ENCODE measurements at regions not wholly inside any gene's neighbourhood (a gene's known extent, or its start where the extent isn't known, plus 50 kb on each side); places are given as distances from the start of the nearest gene placed in this dataset.
A peak's percentile ranks its signal among the peaks of the same experiment; 100 is the strongest.

DNA sequence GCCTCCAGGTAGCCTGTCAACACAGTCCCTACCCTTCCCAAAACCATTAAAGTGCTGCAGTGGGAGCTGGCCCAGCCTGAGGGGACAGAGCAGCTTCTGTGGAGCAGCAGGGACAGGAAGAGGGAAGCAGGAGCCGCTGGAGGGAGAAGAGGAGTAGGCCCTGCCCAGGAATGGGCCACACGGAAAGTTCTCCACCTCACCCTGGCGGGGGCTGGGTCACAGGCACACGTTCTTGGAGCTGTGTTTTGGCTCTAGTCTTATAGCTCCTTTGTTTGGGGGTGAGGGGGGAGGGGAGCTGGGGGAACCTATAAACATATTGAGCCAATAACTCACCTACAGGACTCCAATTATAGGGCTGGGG, 508.6 kb downstream of the SHQ1 start:
- DNase-seq, result no peak

DNA sequence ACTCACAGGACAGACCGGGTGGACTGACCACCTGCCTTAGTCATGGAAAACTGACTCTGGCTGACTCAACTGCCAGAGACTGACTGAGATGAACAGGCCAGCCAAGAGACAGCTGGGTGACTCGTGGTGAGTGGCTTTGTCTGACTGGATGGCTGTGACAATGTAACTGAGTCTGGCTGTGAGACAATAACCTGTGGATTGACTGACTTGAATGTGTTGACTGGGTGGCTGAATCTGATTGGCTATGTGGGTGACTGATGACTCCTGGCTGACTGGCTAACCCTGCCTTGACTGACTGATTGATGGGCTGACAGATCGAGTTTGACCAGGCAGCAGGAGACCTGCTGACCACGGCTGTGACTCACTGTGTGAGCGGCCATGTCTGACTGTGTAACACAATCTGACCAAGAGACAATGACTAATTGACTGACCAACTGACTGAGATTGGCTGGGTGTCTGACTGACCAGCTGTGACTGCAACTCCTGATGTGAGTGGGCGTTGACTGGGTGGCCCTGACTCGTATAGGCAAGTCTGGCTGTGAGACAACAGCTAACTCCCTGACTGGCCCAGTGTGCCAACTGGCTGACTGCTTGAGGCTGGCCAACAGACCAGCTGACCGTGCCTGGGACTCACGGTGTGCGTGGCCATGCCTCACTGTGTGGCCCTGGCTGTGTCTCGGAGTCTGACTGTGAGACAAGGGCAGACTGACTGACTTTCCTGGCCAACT, 509.1 kb downstream of the SHQ1 start:
- DNase-seq, result peak; percentile 75

DNA sequence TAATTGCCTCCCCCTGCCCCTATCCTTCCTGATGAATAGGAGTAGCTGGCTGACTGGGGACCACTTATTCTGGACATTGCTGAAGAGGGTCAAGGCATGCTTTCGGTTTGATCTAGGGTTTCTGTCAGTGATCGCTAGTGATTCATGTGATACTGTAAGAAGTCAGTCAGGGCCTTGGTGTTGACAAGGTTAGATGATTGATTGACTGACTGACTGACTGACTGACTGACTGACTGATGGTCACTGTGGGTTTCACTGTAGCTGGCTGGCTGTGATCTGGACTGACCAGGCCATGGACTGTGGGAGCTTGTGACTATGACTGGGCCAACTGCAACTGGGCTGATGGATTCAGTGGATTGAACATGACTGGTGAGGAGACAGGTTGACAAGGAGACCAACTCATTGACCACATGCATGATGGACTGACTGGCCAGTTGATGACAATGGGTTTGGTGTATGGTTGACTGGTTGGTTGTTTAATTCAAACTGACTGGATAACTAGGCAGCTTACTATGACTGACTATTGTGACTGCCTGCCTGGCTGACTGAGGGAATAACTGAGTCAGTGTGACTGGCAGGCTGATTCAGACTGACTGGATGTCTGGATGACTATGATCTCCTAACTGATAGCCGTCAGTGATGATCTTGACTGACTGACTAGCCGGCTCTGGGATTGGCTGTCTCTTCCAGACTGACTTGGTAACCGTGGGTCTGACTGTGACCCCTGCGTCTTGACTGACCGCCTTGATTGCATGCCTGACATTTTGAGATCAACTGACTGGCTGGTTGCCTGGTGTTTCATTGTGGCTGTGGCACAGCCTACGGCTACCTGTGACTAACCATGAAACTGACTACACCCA, 509.9 kb downstream of the SHQ1 start:
- peak; percentile 35 for DNase-seq

DNA sequence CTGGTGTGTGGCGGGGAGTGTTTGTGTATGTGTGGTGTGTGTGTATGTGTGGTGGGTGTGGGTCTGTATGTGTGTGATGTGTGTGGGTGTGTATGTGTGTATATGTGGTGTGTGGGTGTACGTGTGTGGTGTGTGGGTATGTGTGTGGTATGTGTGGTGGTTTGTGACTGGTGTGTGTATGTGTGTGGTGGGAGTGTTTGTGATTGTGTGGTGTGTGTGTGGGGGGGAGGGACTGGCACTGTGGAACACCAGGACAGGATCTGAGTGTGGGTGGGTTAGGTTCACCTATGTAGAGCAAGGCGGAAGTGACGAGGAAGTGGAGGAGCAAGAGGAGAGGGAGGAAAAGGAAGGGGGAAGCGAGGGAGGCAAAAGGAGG, 510.8 kb downstream of the SHQ1 start:
- DNase-seq, result no peak

DNA sequence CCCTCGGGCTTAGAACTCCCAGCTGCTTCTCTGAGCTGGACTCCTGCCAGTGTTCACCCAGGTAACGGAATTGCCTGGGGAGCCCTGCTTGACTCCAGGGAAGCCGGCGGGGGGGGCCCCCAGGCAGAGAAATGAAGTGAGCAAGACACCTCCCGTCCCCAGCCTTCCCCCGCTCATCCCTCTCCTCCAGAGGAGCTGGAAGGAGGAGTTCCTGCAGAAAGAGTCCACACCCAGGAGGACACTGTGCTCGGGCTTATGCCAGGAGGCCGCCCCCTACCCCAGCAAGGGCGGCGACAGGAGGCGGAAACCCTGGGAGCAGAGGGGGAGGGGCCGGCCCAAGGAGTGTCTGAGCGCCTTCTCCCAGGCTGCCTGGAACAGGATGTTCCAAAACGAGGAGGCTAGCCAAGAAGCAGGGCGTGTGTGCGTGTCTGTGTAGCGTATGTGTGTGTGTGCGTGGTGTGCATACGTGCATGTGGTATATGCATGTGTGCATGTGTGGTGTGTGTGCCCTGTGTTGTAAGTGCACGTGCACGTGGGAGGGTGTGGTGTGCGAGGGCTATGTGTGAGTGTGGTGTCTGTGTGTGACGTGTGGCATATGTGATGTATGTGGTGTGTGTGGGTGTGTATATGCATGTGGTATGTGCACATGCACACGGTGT, 511.3 kb downstream of the SHQ1 start:
- no peak for DNase-seq

DNA sequence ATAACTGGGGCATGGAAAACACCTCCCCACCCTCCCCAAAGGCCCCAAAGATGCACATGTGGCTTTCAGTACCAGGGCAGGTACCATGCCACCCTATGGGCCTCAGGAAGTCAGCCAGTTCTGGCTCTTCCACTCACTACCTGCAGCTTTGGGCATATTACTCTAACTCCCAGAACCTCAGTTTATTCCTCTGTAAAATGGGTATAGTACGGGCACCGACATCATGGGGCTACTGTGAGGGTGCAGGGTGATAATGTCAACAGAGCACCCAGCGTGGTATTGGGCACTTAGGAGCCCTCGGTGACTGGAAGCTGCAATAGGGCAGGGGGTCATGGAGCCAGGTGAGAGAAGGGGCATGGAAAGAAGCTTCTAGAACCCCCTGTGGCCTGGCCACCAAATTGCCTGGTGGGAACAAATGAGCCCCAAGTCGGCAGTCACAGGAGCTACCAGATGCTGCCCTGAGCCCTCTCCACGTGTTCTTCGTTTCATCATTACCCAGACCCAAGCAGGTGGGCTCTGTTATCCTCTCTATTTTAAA, 512.1 kb downstream of the SHQ1 start:
- no peak for DNase-seq

DNA sequence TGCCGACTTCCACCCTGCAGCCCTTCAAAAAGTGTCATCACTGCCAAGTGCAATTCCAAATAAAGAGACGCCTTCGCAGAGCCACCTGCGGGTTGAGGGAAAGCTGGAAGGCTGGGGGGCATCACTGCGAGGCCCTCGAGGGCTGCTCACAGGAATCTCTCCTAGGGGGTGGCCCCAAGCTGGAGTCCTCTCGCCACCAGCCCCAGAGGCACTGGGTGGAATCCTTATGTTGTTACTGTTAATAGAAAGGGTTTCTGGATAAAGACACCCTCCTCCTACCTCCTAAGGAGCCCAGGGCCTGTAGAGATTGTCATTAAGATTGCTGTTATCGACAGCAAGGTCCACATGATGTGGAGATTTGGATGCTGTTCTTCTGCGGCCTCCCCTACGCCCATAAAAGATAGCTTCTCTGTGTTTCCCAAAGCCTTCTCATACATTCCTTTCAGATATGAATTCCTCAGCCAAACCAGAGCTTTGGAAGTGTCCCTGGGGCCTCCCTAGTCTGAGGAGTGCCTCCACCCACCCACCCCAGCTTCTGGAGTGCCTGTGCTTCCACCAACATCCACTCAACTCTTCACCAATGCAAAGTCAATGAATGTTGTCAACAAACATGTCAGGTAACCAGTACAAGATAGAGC, 512.7 kb downstream of the SHQ1 start:
- DNase-seq, result no peak

DNA sequence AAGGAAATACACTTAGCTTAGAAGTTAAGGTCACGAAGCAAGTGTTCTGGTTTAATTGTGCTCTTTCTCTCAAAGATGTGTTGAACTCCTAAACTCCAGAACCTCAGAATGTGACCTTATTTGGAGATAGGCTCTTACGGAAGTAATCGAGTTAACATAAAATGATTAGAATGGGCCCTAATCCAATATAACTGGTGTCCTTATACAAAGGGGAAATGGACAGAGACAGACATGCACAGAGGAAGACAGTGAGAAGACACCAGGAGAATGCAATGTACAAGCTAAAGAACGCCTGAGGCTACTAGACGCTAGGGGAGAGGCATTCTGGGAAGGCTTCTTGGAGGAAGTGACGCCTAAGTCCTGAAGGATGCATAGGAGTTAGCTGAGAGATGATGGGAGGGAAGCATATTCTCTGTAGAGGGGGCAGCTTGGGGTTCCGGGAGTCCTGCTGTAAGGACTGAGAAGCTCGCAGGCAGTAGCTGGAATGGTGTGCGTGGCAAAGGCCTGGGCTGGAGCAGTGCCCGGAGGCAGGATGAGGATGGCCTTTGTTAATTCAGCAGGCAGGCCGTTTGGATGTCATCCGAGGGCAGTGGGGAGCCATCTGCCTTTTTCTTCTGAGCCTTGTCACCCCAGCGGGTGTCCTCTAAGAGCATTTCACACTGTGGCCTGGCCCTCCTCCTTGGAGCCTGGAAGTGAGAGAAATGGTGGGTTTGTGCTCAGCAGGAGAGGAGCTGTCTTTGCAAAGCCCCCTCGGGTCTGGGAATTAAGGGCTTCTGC, 513.4 kb downstream of the SHQ1 start:
- no peak for DNase-seq

DNA sequence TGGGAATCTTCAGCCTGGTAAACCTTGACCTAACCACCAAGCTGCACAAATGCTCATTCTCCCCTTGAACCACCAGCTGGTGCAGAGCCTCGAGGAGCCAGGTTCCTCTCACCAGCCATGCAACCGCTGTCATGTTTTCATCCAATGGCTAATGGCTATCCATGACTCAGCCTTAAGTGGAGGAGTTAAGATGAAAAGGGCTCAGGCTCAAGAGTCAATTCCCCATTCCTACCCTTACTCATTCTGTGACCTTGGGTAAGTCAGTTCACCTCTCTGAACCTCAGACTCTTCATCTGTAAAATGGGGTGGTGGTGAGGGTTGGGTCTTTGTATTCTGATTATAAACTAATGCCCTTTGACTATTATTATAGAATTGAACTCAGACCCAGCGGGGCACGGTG, 515.6 kb downstream of the SHQ1 start:
- DNase-seq, result no peak

DNA sequence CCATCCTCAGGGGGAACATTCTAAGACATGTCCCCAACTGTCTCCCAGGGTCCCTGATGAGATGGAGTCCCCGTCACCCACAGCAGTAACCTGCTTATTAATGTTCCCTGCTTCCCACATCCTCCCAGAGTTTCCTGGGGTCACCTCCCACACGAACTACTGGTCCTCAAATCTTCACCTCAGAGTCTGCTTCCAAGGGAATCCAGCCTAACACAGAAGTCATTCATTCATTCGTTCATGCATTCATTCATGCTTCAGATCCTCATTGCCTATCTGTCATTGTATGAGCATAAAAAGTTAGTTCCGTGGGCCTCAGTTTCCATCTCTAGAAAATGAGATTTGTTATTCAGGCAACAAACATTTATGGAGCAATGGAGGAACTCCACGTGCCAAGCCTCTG, 516.2 kb downstream of the SHQ1 start:
- DNase-seq, result no peak

DNA sequence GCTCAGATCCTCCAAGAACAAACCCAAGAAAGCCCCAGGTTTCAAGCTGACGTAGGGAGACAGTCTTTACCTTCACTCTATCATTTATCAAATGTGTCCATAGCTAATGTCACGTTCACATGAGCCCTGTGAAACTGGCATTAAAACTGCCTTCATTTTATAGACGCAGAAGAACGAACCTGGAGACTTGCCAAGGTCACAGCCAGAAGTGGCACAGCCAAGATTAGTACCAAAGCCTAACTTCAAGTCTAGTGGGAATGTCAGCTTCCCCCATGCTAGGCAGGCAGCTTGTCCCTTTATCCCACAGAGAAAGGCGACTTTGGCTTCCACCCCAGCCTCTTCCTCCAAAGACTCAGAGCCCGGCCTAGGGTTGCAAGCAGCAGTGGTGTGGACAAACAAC, 517.2 kb downstream of the SHQ1 start:
- no peak for DNase-seq

DNA sequence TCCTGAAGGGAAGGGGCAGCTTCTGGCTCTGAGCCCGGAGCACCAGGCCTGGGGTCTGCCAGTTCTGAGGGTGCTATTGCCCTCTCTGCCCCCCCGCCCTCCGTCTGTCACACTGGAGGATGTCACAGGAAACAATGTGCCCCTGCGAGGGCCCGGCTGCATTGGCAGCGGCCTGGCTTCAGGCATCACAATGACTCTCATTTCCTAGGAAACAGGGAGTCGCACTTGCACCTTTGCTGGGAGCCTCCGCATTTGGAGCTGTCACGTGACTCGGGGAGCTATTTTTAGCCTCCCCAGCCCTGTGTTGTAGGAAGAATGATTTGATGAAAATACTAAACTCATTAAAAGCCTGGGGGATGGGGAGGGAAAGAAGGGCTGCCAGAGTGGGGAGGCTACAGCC, 518.9 kb downstream of the SHQ1 start:
- DNase-seq, result no peak

DNA sequence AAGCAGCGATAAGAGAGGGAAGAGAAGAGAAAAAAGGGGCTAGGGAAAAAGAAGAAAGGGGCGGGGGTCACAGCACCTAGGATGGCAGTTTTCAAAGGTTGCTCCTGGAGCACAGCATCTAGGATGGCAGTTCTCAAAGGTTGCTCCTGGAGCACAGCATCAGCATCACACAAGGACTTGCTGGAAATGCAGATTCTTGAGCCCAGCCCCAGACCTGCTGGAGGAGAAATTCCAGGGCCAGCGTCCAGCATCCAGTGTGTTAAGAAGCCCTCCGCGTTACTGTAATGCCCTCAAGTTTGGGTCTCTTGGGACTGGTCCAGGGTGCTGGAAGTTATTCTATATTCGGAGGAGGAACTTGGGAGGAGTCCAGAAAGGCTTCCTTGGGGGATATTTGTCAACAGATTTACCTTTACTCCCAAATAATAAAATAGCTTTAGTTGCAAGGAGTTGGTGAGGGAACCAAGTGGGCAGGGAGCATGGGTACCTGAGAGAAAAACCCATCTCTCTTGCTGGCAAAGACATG, 519.4 kb downstream of the SHQ1 start:
- DNase-seq, result no peak

DNA sequence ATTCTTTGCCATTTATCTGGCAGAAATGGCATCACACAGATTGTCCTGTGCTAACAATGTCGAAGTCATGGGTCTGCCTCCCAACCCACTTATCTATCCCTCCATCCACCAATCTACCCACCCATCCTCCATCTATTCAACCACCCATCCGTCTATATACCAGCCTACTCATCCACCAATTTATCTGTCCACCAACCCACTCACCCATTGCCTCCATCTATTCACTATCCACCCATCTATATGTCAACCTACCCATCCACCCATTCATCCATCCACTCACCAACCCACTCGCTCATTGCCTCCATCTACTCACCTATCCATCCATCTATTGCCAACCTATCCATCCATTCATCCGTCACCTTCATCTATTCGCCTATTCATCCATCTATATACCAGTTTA, 521.2 kb downstream of the SHQ1 start:
- DNase-seq, result no peak

DNA sequence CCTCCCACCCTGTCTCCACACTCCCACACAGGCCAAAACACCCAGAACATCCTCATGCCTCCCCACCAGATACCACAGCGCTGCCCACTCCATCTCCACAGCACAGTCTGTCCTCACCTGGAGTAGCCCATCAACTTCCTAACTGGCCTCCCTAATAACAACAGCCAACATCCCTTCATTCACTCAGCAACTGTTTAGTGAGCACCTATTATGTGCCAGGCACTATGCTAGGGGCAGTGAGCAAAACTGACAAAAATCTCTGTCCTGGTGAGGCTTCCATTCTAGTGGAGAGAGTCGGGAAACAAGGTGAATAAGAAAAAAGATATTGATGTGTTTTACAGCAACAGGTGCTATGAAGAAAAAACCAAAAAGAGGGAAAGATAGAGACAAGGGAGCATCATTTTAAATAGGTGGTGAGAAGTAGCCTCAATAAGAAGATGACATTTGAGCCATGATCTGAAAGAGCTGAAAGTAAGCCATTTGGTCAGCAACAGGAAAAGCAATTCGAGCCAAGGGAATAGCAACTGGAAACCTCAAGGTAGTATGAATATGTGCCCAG, 523.9 kb downstream of the SHQ1 start:
- no peak for DNase-seq

DNA sequence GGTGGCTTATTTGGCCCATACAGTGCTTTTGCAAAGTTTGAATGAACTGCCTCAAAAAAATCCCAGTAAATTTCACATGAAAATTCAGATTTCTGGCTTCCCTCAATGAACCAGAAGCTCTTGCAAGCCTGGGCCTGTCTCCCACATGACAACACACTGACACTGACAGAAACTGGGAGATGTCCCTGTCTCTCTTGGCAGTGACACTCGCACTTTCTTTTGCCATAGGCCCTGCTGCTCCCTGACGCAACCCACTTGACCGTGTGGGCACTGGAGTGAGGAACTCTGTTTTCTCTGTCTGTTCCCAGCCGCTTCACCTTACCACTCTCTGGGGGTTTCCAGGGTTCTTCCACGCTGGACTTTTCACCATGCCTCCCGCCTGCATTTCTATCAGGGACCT, 524.5 kb downstream of the SHQ1 start:
- no peak for DNase-seq

DNA sequence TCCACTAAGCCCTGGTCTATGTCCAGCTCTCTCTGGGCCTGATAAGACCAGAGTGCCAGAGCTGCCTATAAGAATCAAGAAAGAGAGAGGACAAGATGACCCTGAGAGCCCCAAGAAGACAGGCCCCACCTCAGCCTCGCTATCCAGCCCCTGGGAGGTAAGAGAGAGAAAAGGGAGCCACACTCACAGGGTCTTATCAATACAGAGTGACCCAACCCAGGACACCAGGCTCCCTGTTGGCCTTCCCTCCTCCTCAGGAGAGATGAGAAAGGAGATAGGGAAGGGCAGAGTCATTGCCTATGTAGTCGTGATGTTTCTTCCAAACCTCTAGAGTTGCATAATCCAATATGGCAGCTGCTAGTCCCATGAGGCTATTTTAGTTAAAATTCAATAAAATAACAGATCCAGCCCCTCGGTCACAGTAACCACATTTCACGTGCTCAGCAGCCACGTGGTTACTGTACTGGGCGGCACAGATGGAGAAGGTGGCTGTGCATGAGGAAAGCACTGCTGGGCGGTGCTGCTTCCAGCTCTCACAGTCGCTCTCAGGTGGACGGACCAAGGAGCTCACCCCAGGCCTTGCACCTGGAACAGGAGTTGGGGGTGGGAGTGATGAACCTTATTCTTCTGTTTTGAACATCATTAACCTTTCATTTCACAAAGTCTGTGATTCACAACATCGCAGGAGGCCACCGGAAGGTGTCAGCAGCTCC, 525.8 kb downstream of the SHQ1 start:
- DNase-seq, result no peak

DNA sequence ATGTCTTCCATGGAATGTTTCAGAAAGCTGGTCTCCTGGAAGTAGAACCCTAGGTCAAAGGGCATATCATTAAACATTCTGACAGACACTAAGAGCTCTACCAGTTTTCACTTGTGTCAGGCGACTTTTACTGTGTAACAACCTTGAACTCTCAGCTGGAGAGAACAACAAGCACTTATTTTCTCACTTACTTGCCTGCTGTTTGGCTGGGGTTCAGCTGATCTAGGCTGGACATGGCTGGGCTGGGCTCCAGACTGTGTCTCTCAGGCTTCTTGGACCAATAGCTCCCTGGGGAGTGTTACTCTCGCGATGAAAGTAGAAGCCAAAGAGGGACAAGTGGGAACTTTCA, 527.3 kb downstream of the SHQ1 start:
- no peak for DNase-seq

DNA sequence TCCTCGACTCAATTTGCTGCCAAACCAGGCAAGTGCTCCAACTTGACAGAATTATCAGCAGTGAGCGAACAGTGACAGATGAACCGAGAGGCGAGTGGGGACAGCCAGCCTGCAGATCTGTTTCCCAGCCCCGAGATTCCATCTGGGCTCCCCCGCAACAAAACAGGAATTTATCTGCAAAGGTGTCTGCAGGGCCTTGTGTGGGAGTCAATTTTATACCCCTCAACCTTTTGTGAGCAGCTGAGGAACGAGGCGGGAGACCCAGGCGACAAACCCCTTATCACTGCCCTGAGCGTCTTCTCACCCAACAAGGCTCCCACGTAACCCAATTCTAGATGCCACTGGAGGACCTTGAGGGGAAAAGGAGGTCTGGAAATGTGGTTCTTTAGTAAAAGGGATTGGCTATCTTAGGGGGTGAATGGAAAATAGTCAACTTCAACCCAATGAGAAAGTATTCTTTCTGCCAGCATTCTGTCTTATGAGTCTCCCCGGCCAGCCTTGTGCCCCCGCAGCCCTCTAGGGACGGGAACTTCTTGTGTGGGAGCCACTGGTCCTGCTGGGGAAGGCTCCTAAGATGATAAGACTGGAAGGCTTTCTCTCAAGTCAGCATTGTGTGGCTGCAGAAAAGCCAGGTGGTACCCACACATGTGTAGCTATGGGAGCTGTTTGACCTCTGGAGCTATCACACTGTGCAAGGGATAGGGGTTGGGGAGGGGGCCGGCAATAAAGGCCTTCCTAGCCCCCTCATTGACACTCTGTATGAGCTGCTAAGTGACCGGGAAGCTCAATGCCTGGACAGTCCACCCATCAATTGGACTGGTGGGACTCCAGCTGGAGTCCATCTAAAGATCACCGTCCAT, 527.9 kb downstream of the SHQ1 start:
- no peak for DNase-seq
